ENCODE measurements at regions not wholly inside any gene's neighbourhood (a gene's known extent, or its start where the extent isn't known, plus 50 kb on each side); places are given as distances from the start of the nearest gene placed in this dataset.

- no peaks in the 10 kb centered on the region for H3K9me3 ChIP-seq (ENCODE audit: control insufficient read depth, insufficient read depth, low read length)
- no peak for TF ChIP-seq MXI1 (IDR thresholded peaks at IDR 0.05; ENCODE audit: borderline replicate concordance, low read depth, low read length)
- TF ChIP-seq BHLHE40 (IDR thresholded peaks at IDR 0.05; ENCODE audit: low read depth, low read length) = no peak
- TF ChIP-seq NFE2L2 (IDR thresholded peaks at IDR 0.05; ENCODE audit: low read depth, low read length) = no peak
- no peak for TF ChIP-seq USF2 (IDR thresholded peaks at IDR 0.05; ENCODE audit: low read depth, low read length)
- intact Hi-C loops (cut with micrococcal nuclease) (no loop called here), in situ Hi-C loops (cut with MboI; ENCODE audit: low sequenced_read_pairs) (no loop called here), dilution Hi-C loops (cut with HindIII; ENCODE audit: low sequenced_read_pairs, unreplicated experiment) (no loop called here)
- no peaks in the 10 kb centered on the region for H4K20me1 ChIP-seq (ENCODE audit: insufficient read depth, low read length)
- no peak overlapping the region for H3K18ac ChIP-seq (ENCODE audit: low read depth, low read length)
- H3K56ac ChIP-seq (ENCODE audit: extremely low read depth, insufficient read depth, low read length) = no peak overlapping the region
- no peak overlapping the region for H3K14ac ChIP-seq (replicated peaks; ENCODE audit: low read depth, low read length)
- H3K9me1 ChIP-seq (ENCODE audit: insufficient read depth, low read length) = no peaks in the 10 kb centered on the region
- no peak overlapping the region for H2AK9ac ChIP-seq (replicated peaks; ENCODE audit: low read depth, low read length, poor library complexity)
- no peak overlapping the region for H3K27ac ChIP-seq (ENCODE audit: insufficient read depth, low read length)
- H2BK20ac ChIP-seq (ENCODE audit: low read depth, low read length) = no peak overlapping the region
- H4K91ac ChIP-seq (ENCODE audit: insufficient read depth, low read depth, low read length) = no peak overlapping the region
- H2BK15ac ChIP-seq (ENCODE audit: low read depth, low read length) = no peak overlapping the region
- no peak overlapping the region for H2BK5ac ChIP-seq (ENCODE audit: low read depth, low read length, poor library complexity, severe bottlenecking)
- H4K8ac ChIP-seq (ENCODE audit: low read depth in 2 of 2, low read length in 2 of 2) = no peak overlapping the region
- CTCF ChIA-PET = no interaction called here
- H3K79me1 ChIP-seq (ENCODE audit: low read depth in 1 of 2, low read length in 2 of 2) = no peaks in the 10 kb centered on the region
- no TSS peak for BruUV-seq (replicated peaks)
- no peak overlapping the region for H2AK5ac ChIP-seq (ENCODE audit: low read depth, low read length)
- no peak overlapping the region for H3K4me2 ChIP-seq (ENCODE audit: low read depth, low read length)
- DNase-seq (no peak), ATAC-seq (ENCODE audit: low read depth) (no peak)
- no peaks in the 10 kb centered on the region for H3K4me1 ChIP-seq (ENCODE audit: control insufficient read depth, insufficient read depth, low read length)
- no peak overlapping the region for H3K9ac ChIP-seq (ENCODE audit: low read depth, low read length)
- no peaks in the 10 kb centered on the region for H3K36me3 ChIP-seq (ENCODE audit: control insufficient read depth, insufficient read depth, low read length)
- no peak overlapping the region for H2BK120ac ChIP-seq (ENCODE audit: low read depth, low read length)
- H2AFZ ChIP-seq (replicated peaks; ENCODE audit: low read length, poor library complexity) = no peak overlapping the region
- H3K4ac ChIP-seq (ENCODE audit: low read depth, low read length) = no peak overlapping the region
- H3K4me3 ChIP-seq (ENCODE audit: insufficient read depth, low read depth, low read length) = no peak overlapping the region
- no peak overlapping the region for H3K23ac ChIP-seq (ENCODE audit: low read depth, low read length)
- no peaks in the 10 kb centered on the region for H3K27me3 ChIP-seq (ENCODE audit: control insufficient read depth, insufficient read depth, low read length)
- no peak overlapping the region for H4K5ac ChIP-seq (ENCODE audit: low read depth, low read length)
- POLR2A ChIA-PET (ENCODE audit: unreplicated experiment) = no interaction called here
Measured at GRCh38 chr2:116674188-116674587, 1140.3 kb upstream of the DDX18 start.
